ENCODE measurements at regions not wholly inside any gene's neighbourhood (a gene's known extent, or its start where the extent isn't known, plus 50 kb on each side); places are given as distances from the start of the nearest gene placed in this dataset.

GRCh38 chr6:132021552-132022375 is 70.6 kb upstream of the CCN2 start (continued):
- TF ChIP-seq ARID3A (IDR thresholded peaks at IDR 0.05; ENCODE audit: low read depth, low read length): peak; percentile 89
- peak; percentile 63; the same call in 1 of the 2 replicates for TF ChIP-seq PITX1 (CRISPR knock-in tag; IDR thresholded peaks at IDR 0.05)
- no peak for TF ChIP-seq HMGA1 (CRISPR knock-in tag; conservative IDR thresholded peaks at IDR 0.05)
- TF ChIP-seq ZNF512 (CRISPR knock-in tag; IDR thresholded peaks at IDR 0.05): no peak
- peak; percentile 19; the same call in 1 of the 2 replicates for TF ChIP-seq ARID4A (CRISPR knock-in tag; IDR thresholded peaks at IDR 0.05; ENCODE audit: borderline replicate concordance)
- TF ChIP-seq PLRG1 (conservative IDR thresholded peaks at IDR 0.05): no peak
- no peak for TF ChIP-seq ZNF17 (CRISPR knock-in tag; IDR thresholded peaks at IDR 0.05)
- TF ChIP-seq CHD2 (IDR thresholded peaks at IDR 0.05; ENCODE audit: low read depth, low read length): no peak
- TF ChIP-seq KMT2B (CRISPR knock-in tag; IDR thresholded peaks at IDR 0.05): no peak; the same call in 1 of the 2 replicates
- TF ChIP-seq TMF1 (CRISPR knock-in tag; IDR thresholded peaks at IDR 0.05; ENCODE audit: low read depth): no peak
- TF ChIP-seq HMGXB3 (CRISPR knock-in tag; IDR thresholded peaks at IDR 0.05; ENCODE audit: borderline replicate concordance): no peak
- no peak for TF ChIP-seq RFXAP (CRISPR knock-in tag; IDR thresholded peaks at IDR 0.05; ENCODE audit: borderline replicate concordance)

All from HepG2 (cell line).